ENCODE measurements at regions not wholly inside any gene's neighbourhood (a gene's known extent, or its start where the extent isn't known, plus 50 kb on each side); places are given as distances from the start of the nearest gene placed in this dataset.

GRCh38 chr9:3127564-3127963, 283.7 kb upstream of the PUM3 start:
- H3K36me3 ChIP-seq, result no peaks in the 10 kb centered on the region

GRCh38 chr9:3125602-3126405, 281.9 kb upstream of the PUM3 start:
- peak in 3 of 11 experiments; percentile 14 to 38 (median 14); a peak in 2 of 22 replicates for TF ChIP-seq Cebpa-rat (IDR thresholded peaks at IDR 0.05)
- Histone ChIP-seq H3K9me3 (replicated peaks in 1 of 11) (no peaks in the 10 kb centered on the region), H3K36me3 (no peaks in the 10 kb centered on the region), H3K4me1 (peaks cover 0 to 14% (median 0%) of the 10 kb centered on the region in 10 experiments; a peak in 6 of 20 replicates), H3K27me3 (no peaks in the 10 kb centered on the region), H3K27ac (peak overlapping the region in 3 of 11 experiments; percentile 20 to 45 (median 43); a peak in 5 of 22 replicates), H3K9ac (no peak overlapping the region), H4K20me1 (no peaks in the 10 kb centered on the region), H3K4me2 (peak overlapping the region in 4 of 11 experiments; percentile 8 to 55 (median 18); a peak in 6 of 22 replicates), H3K4me3 (no peak overlapping the region)

More at GRCh38 chr9:3127564-3127963, 283.7 kb upstream of the PUM3 start:
- no peak overlapping the region for H3K9ac ChIP-seq
- peaks cover 0 to under 1% (median 0%) of the 10 kb centered on the region in 11 experiments; a peak in 2 of 22 replicates for H3K9me3 ChIP-seq (replicated peaks in 1 of 11)
- no peaks in the 10 kb centered on the region for H3K27me3 ChIP-seq
- TF ChIP-seq Cebpa-rat (IDR thresholded peaks at IDR 0.05), result no peak
- H3K27ac ChIP-seq, result no peak overlapping the region
- H3K4me1 ChIP-seq, result peaks cover 0 to 14% (median 0%) of the 10 kb centered on the region in 10 experiments; a peak in 6 of 20 replicates
- H3K4me2 ChIP-seq, result no peak overlapping the region
- no peak overlapping the region for H3K4me3 ChIP-seq
- H4K20me1 ChIP-seq, result no peaks in the 10 kb centered on the region

- no peaks in the 10 kb centered on the region for H3K27me3 ChIP-seq
- no peaks in the 10 kb centered on the region for H3K36me3 ChIP-seq
- no peaks in the 10 kb centered on the region for H3K9me3 ChIP-seq (replicated peaks in 1 of 11)
- no peak overlapping the region for H3K4me3 ChIP-seq
- H3K9ac ChIP-seq, result no peak overlapping the region
- H3K27ac ChIP-seq, result no peak overlapping the region
- H3K4me1 ChIP-seq, result peaks cover 0 to 14% (median 0%) of the 10 kb centered on the region in 10 experiments; a peak in 6 of 20 replicates
- H3K4me2 ChIP-seq, result no peak overlapping the region
- no peak for TF ChIP-seq Cebpa-rat (IDR thresholded peaks at IDR 0.05)
- H4K20me1 ChIP-seq, result no peaks in the 10 kb centered on the region
Measured at GRCh38 chr9:3124001-3124400, 280.1 kb upstream of the PUM3 start.

GRCh38 chr9:3118081-3118480, 274.2 kb upstream of the PUM3 start:
- Histone ChIP-seq H3K36me3 (no peaks in the 10 kb centered on the region), H3K4me2 (no peak overlapping the region), H3K9ac (no peak overlapping the region), H3K27ac (no peak overlapping the region), H3K4me3 (no peak overlapping the region), H4K20me1 (no peaks in the 10 kb centered on the region), H3K9me3 (replicated peaks in 1 of 11) (peaks cover 6 to 15% (median 9%) of the 10 kb centered on the region in 11 experiments; a peak in 17 of 22 replicates), H3K4me1 (no peaks in the 10 kb centered on the region), H3K27me3 (no peaks in the 10 kb centered on the region)
- TF ChIP-seq Cebpa-rat (IDR thresholded peaks at IDR 0.05), result no peak

- Histone ChIP-seq H3K4me2 (no peak overlapping the region), H3K9me3 (replicated peaks in 1 of 11) (no peaks in the 10 kb centered on the region), H3K9ac (no peak overlapping the region), H3K36me3 (no peaks in the 10 kb centered on the region), H4K20me1 (no peaks in the 10 kb centered on the region), H3K27ac (no peak overlapping the region), H3K4me1 (no peaks in the 10 kb centered on the region), H3K27me3 (no peaks in the 10 kb centered on the region), H3K4me3 (no peak overlapping the region)
- no peak for TF ChIP-seq Cebpa-rat (IDR thresholded peaks at IDR 0.05)
Measured at GRCh38 chr9:3099646-3100045, 255.8 kb upstream of the PUM3 start.

- H3K4me2 ChIP-seq, result no peak overlapping the region
- TF ChIP-seq Cebpa-rat (IDR thresholded peaks at IDR 0.05), result no peak
- H3K9ac ChIP-seq, result no peak overlapping the region
- H3K4me1 ChIP-seq, result no peaks in the 10 kb centered on the region
- H3K4me3 ChIP-seq, result no peak overlapping the region
- no peaks in the 10 kb centered on the region for H4K20me1 ChIP-seq
- H3K27me3 ChIP-seq, result no peaks in the 10 kb centered on the region
- no peaks in the 10 kb centered on the region for H3K36me3 ChIP-seq
- H3K9me3 ChIP-seq (replicated peaks in 1 of 11), result no peaks in the 10 kb centered on the region
- no peak overlapping the region for H3K27ac ChIP-seq
Measured at GRCh38 chr9:3088219-3088618, 244.3 kb upstream of the PUM3 start.

- H3K4me2 ChIP-seq, result no peak overlapping the region
- H3K27me3 ChIP-seq, result no peaks in the 10 kb centered on the region
- no peaks in the 10 kb centered on the region for H3K9me3 ChIP-seq (replicated peaks in 1 of 11)
- H3K4me1 ChIP-seq, result no peaks in the 10 kb centered on the region
- H3K36me3 ChIP-seq, result no peaks in the 10 kb centered on the region
- H3K4me3 ChIP-seq, result no peak overlapping the region
- no peaks in the 10 kb centered on the region for H4K20me1 ChIP-seq
- H3K27ac ChIP-seq, result no peak overlapping the region
- TF ChIP-seq Cebpa-rat (IDR thresholded peaks at IDR 0.05), result no peak
- H3K9ac ChIP-seq, result no peak overlapping the region
Measured at GRCh38 chr9:3087697-3088096, 243.8 kb upstream of the PUM3 start.

- H3K27ac ChIP-seq, result no peak overlapping the region
- H3K9me3 ChIP-seq (replicated peaks in 1 of 11), result 0 out of 22 replicates have a peak, but pooled peaks cover 0 to 2% (median 0%) of the 10 kb centered on the region in 11 experiments
- H3K9ac ChIP-seq, result no peak overlapping the region
- H3K4me2 ChIP-seq, result no peak overlapping the region
- H3K27me3 ChIP-seq, result no peaks in the 10 kb centered on the region
- H4K20me1 ChIP-seq, result no peaks in the 10 kb centered on the region
- H3K36me3 ChIP-seq, result no peaks in the 10 kb centered on the region
- no peak for TF ChIP-seq Cebpa-rat (IDR thresholded peaks at IDR 0.05)
- H3K4me3 ChIP-seq, result no peak overlapping the region
- no peaks in the 10 kb centered on the region for H3K4me1 ChIP-seq
Measured at GRCh38 chr9:3080951-3081350, 237.1 kb upstream of the PUM3 start.

GRCh38 chr9:3074247-3074646, 230.4 kb upstream of the PUM3 start:
- TF ChIP-seq Cebpa-rat (IDR thresholded peaks at IDR 0.05), result no peak
- no peak overlapping the region for H3K4me3 ChIP-seq
- H3K9me3 ChIP-seq (replicated peaks in 1 of 11), result peaks cover 0 to 15% (median 5%) of the 10 kb centered on the region in 11 experiments; a peak in 6 of 22 replicates
- no peak overlapping the region for H3K27ac ChIP-seq
- H4K20me1 ChIP-seq, result no peaks in the 10 kb centered on the region
- H3K4me2 ChIP-seq, result peak overlapping the region in 1 of 11 experiments; percentile 7; a peak in 1 of 22 replicates
- H3K9ac ChIP-seq, result no peak overlapping the region
- H3K4me1 ChIP-seq, result peaks cover 0 to 8% (median 0%) of the 10 kb centered on the region in 10 experiments; a peak in 4 of 20 replicates
- H3K36me3 ChIP-seq, result no peaks in the 10 kb centered on the region
- no peaks in the 10 kb centered on the region for H3K27me3 ChIP-seq

Data from BLaER1 treated with 17β-estradiol and CSF1 and Interleukin-3, amounts not matched to agents 10 nM and 100 nM (cell line).